A549 (cell line): ENCODE measurements at regions not wholly inside any gene's neighbourhood (a gene's known extent, or its start where the extent isn't known, plus 50 kb on each side); places are given as distances from the start of the nearest gene placed in this dataset.

Source experiments
- ATAC-seq, 2 experiments: fragments of 200-7000 bp in 1 of 2; fragments of >200 bp in 1 of 2; cut with Nextera tagmentation in 1 of 2; cut with Tn5 transposase in 1 of 2; 3 replicates each; pipeline versions ENCODE4 v1.8.0 to v1.9.1; 2018 to 2020; ENCODE audit warnings: mild to moderate bottlenecking in 1 of 2, moderate library complexity in 1 of 2
- CTCF ChIA-PET: fragments of 300-600 bp; sonication (Branson Sonifier 250); formaldehyde crosslinking; extraction: SDS; loops from one replicate; lab custom pipeline; 2021; ENCODE audit warnings: antibody characterized with exemption, inconsistent platforms; lab: Yijun Ruan, JAX
- POLR2A ChIA-PET: fragments of 350-600 bp; formaldehyde crosslinking; extraction: SDS; loops from one replicate; lab custom pipeline; 2021; ENCODE audit warnings: antibody characterized with exemption, inconsistent platforms; lab: Yijun Ruan, JAX
- DNase-seq, 2 experiments: peaks; one replicate each; pipeline versions ENCODE4 v3.0.0 to v3.0.0-alpha.2; 2011 to 2016; ENCODE audit warnings: low read depth in 1 of 2, low spot score in 1 of 2
- FAIRE-seq: peaks from 2 replicates; lab custom pipeline; 2011; peaks lifted over from hg19 to GRCh38; lab: Jason Lieb, UNC
- H3K27ac ChIP-seq, 2 experiments: fragments of >200 bp; sonication (Bioruptor Twin); formaldehyde crosslinking; 3 replicates each; pipeline ENCODE4 v1.5.1; 2016 to 2017
- H3K4me1 ChIP-seq: fragments of >200 bp; sonication (Bioruptor Twin); formaldehyde crosslinking; 3 replicates; pipeline ENCODE4 v1.6.1; 2016
- H3K4me2 ChIP-seq: fragments of >200 bp; sonication (Bioruptor Twin); formaldehyde crosslinking; 3 replicates; pipeline ENCODE4 v1.6.1; 2016
- H3K4me3 ChIP-seq: fragments of >200 bp; sonication (Bioruptor Twin); formaldehyde crosslinking; 3 replicates; pipeline ENCODE4 v1.5.1; 2016
- H3K9me3 ChIP-seq: fragments of >200 bp; sonication (Bioruptor Twin); formaldehyde crosslinking; 3 replicates; pipeline ENCODE4 v1.6.1; 2016
- ATOH8 ChIP-seq: fragments of 250-450 bp; sonication (Bioruptor Pico); IDR thresholded peaks from 2 replicates; pipeline ENCODE4 v1.5.0; 2020; ENCODE audit warnings: low read depth, mild to moderate bottlenecking, moderate library complexity
- CEBPB ChIP-seq, 2 experiments: fragments of >200 bp in 1 of 2; sonication (Bioruptor Twin) in 1 of 2; formaldehyde crosslinking in 1 of 2; IDR thresholded peaks; 2 replicates each; pipeline ENCODE4 v1.6.1; 2012 to 2016
- CHD4 ChIP-seq: fragments of 200-600 bp; sonication (generic); IDR thresholded peaks from 2 replicates; pipeline ENCODE4 v1.6.1; 2016; ENCODE audit warnings: antibody characterized with exemption, mild to moderate bottlenecking, borderline replicate concordance
- E2F6 ChIP-seq: IDR thresholded peaks from 2 replicates; pipeline ENCODE4 v1.6.1; 2012; ENCODE audit warnings: low read depth, borderline replicate concordance
- EHF ChIP-seq: fragments of 250-450 bp; sonication (Bioruptor Pico); IDR thresholded peaks from 2 replicates; pipeline ENCODE4 v1.5.0; 2020; ENCODE audit warnings: mild to moderate bottlenecking
- EHMT2 ChIP-seq: fragments of 200-600 bp; sonication (generic); IDR thresholded peaks from 2 replicates; pipeline ENCODE4 v1.6.1; 2016; ENCODE audit warnings: antibody characterized with exemption, low read depth, mild to moderate bottlenecking, moderate library complexity
- EP300 ChIP-seq, 2 experiments: fragments of >200 bp; sonication (Bioruptor Twin); formaldehyde crosslinking; IDR thresholded peaks; 2 replicates in 1 of 2; 3 replicates in 1 of 2; pipeline ENCODE4 v1.6.1; 2016 to 2017
- ESRRA ChIP-seq: fragments of 150-350 bp; IDR thresholded peaks from 2 replicates; pipeline ENCODE4 v1.6.1; 2014; ENCODE audit warnings: mild to moderate bottlenecking, low read length, borderline replicate concordance
- FOSB ChIP-seq: fragments of 250-450 bp; sonication (Bioruptor Pico); IDR thresholded peaks from 2 replicates; pipeline ENCODE4 v1.5.0; 2020; ENCODE audit warnings: mild to moderate bottlenecking, moderate library complexity
- FOSL2 ChIP-seq, 2 experiments: fragments of 450-650 bp in 1 of 2; fragments of >200 bp in 1 of 2; sonication (Bioruptor Twin) in 1 of 2; formaldehyde crosslinking; IDR thresholded peaks; 2 replicates each; pipeline versions ENCODE4 v1.5.0 to v1.6.1; 2016 to 2020; ENCODE audit warnings: mild to moderate bottlenecking in 1 of 2, moderate library complexity in 1 of 2
- FOXS1 ChIP-seq: fragments of 250-450 bp; sonication (Bioruptor Pico); IDR thresholded peaks from 2 replicates; pipeline ENCODE4 v1.5.0; 2020; ENCODE audit warnings: mild to moderate bottlenecking, moderate library complexity
- HMGXB4 ChIP-seq: fragments of 250-450 bp; sonication (Bioruptor Pico); IDR thresholded peaks from 2 replicates; pipeline ENCODE4 v1.5.0; 2021; ENCODE audit warnings: mild to moderate bottlenecking, moderate library complexity, borderline replicate concordance
- HOXB5 ChIP-seq: fragments of 250-450 bp; sonication (Bioruptor Pico); IDR thresholded peaks from 2 replicates; pipeline ENCODE4 v1.5.0; 2020; ENCODE audit warnings: mild to moderate bottlenecking, moderate library complexity
- JUN ChIP-seq, 2 experiments: fragments of >200 bp; sonication (Bioruptor Twin); formaldehyde crosslinking; IDR thresholded peaks; 2 replicates in 1 of 2; 3 replicates in 1 of 2; pipeline ENCODE4 v1.6.1; 2016 to 2017
- KDM5A ChIP-seq: fragments of 200-600 bp; sonication (generic); IDR thresholded peaks from 2 replicates; pipeline ENCODE4 v1.6.1; 2016; ENCODE audit warnings: antibody characterized with exemption, mild to moderate bottlenecking
- NFE2L2 ChIP-seq: fragments of 150-350 bp; conservative IDR thresholded peaks from 2 replicates; pipeline ENCODE4 v1.6.1; 2014; ENCODE audit warnings: low read length
- NPAS2 ChIP-seq: fragments of 250-450 bp; sonication (Bioruptor Pico); IDR thresholded peaks from 2 replicates; pipeline ENCODE4 v1.8.0; 2022; ENCODE audit warnings: mild to moderate bottlenecking, moderate library complexity, borderline replicate concordance
- NR3C1 ChIP-seq: fragments of >200 bp; sonication (Bioruptor Twin); formaldehyde crosslinking; IDR thresholded peaks from 3 replicates; pipeline ENCODE4 v1.6.1; 2017
- PBX3 ChIP-seq: IDR thresholded peaks from 2 replicates; pipeline ENCODE4 v1.6.1; 2012
- PHF8 ChIP-seq: fragments of 200-600 bp; sonication (generic); IDR thresholded peaks from 2 replicates; pipeline ENCODE4 v1.6.1; 2016; ENCODE audit warnings: low read depth, mild to moderate bottlenecking, antibody characterized with exemption, moderate library complexity, borderline replicate concordance
- POLR2A ChIP-seq: IDR thresholded peaks from 2 replicates; pipeline ENCODE4 v1.6.1; 2012; ENCODE audit warnings: mild to moderate bottlenecking, low read length
- POLR2AphosphoS2 ChIP-seq: conservative IDR thresholded peaks from 2 replicates; pipeline ENCODE4 v1.6.1; 2012; ENCODE audit warnings: low read length, improper control_type of control experiment, inconsistent platforms
- RAD21 ChIP-seq, 2 experiments: fragments of >200 bp in 1 of 2; sonication (Bioruptor Twin) in 1 of 2; formaldehyde crosslinking in 1 of 2; IDR thresholded peaks in 1 of 2; conservative IDR thresholded peaks in 1 of 2; 2 replicates in 1 of 2; 3 replicates in 1 of 2; pipeline ENCODE4 v1.6.1; 2012 to 2018; ENCODE audit warnings: inconsistent platforms in 1 of 2
- RCOR1 ChIP-seq: fragments of 150-350 bp; IDR thresholded peaks from 2 replicates; pipeline ENCODE4 v1.6.1; 2014; ENCODE audit warnings: antibody characterized with exemption, low read length, low read depth
- RFX5 ChIP-seq: fragments of 450-650 bp; IDR thresholded peaks from 2 replicates; pipeline ENCODE4 v1.7.1; 2014; ENCODE audit warnings: antibody characterized with exemption, mild to moderate bottlenecking, moderate library complexity
- RNF2 ChIP-seq: fragments of 200-600 bp; sonication (generic); IDR thresholded peaks from 2 replicates; pipeline ENCODE4 v1.6.1; 2016; ENCODE audit warnings: low read depth, mild to moderate bottlenecking, antibody characterized with exemption, moderate library complexity, borderline replicate concordance
- SMC3 ChIP-seq: fragments of >200 bp; sonication (Bioruptor Twin); formaldehyde crosslinking; IDR thresholded peaks from 3 replicates; pipeline ENCODE4 v1.6.1; 2018; ENCODE audit warnings: inconsistent platforms
- TFCP2L1 ChIP-seq: fragments of 250-450 bp; sonication (Bioruptor Pico); IDR thresholded peaks from 2 replicates; pipeline ENCODE4 v1.5.0; 2021; ENCODE audit warnings: mild to moderate bottlenecking
- TP53 ChIP-seq: fragments of 250-450 bp; sonication (Bioruptor Pico); IDR thresholded peaks from 2 replicates; pipeline ENCODE4 v1.5.0; 2021; ENCODE audit warnings: mild to moderate bottlenecking, moderate library complexity
- ZC3H11A ChIP-seq: fragments of 450-650 bp; IDR thresholded peaks from 2 replicates; pipeline ENCODE4 v1.6.1; 2014; ENCODE audit warnings: antibody characterized with exemption, mild to moderate bottlenecking
- ZSCAN20 ChIP-seq: fragments of 250-450 bp; sonication (Bioruptor Pico); IDR thresholded peaks from 2 replicates; pipeline ENCODE4 v1.8.0; 2022; ENCODE audit warnings: mild to moderate bottlenecking, moderate library complexity
- WGBS: methylation state at CpG from one replicate; pipeline ENCODE4 v1.1.6; 2017; ENCODE audit errors: missing lambda C conversion rate; 5-methylcytosine and 5-hydroxymethylcytosine counted together

GRCh38 chr2:219829667-219830352, 202.4 kb downstream of the SLC4A3 start:
- Histone ChIP-seq H3K4me3 (no peak overlapping the region), H3K4me1 (no peaks in the 10 kb centered on the region)
- POLR2A ChIA-PET, result no interaction called here
- no peak for DNase-seq
- TF ChIP-seq NPAS2 (CRISPR knock-in tag) (no peak), PHF8 (no peak), POLR2AphosphoS2 (no peak), RFX5 (no peak), TP53 (no peak), NR3C1 (no peak), SMC3 (no peak), EHF (CRISPR knock-in tag) (no peak), EHMT2 (no peak), FOSL2 (IDR thresholded peaks at IDR 0.05) (no peak), FOSL2 (CRISPR knock-in tag; IDR thresholded peaks at IDR 0.05) (no peak), NFE2L2 (no peak), KDM5A (no peak), EP300 (IDR thresholded peaks at IDR 0.05) (no peak), E2F6 (no peak), PBX3 (no peak), JUN (IDR thresholded peaks at IDR 0.05) (no peak), ZSCAN20 (no peak), ATOH8 (no peak), CEBPB (IDR thresholded peaks at IDR 0.05) (no peak)
- TF ChIP-seq, all 56 proteins: peak for 0
- 48% methylated on average over 20 of the region's 20 CpGs for WGBS
- CTCF ChIA-PET, result interaction anchor here (0.6 kb wide), 1 partner anchor 121 kb away, joined by 3 read pairs; no protein-coding TSS in a partner anchor
- no peak; a peak in 1 of 6 replicates for ATAC-seq
- Histone ChIP-seq H3K4me2 (no peak overlapping the region), H3K27ac (no peak overlapping the region), H3K9me3 (no peaks in the 10 kb centered on the region)
- FAIRE-seq, result no peak

- TF ChIP-seq FOXS1 (CRISPR knock-in tag) (no peak), POLR2A (no peak), JUN (IDR thresholded peaks at IDR 0.05) (no peak), HMGXB4 (no peak), HOXB5 (CRISPR knock-in tag) (no peak), ZC3H11A (no peak), RCOR1 (no peak), POLR2AphosphoS2 (no peak), RAD21 (conservative IDR thresholded peaks at IDR 0.05 in 1 of 2, IDR thresholded peaks at IDR 0.05 in 1 of 2) (no peak), ATOH8 (no peak), FOSB (CRISPR knock-in tag) (no peak), TFCP2L1 (CRISPR knock-in tag) (no peak), ESRRA (no peak), CHD4 (no peak), EHMT2 (no peak), RNF2 (no peak), PHF8 (no peak)
- H3K4me3 ChIP-seq, result no peak overlapping the region
- FAIRE-seq (no peak), ATAC-seq (no peak), DNase-seq (no peak)
- ChIA-PET POLR2A (no interaction called here), CTCF (interaction anchor here (0.6 kb wide), 1 partner anchor 122 kb away, joined by 3 read pairs; no protein-coding TSS in a partner anchor)
- WGBS, result 28% methylated on average over 5 of the region's 5 CpGs
- no peak overlapping the region for H3K27ac ChIP-seq
- H3K9me3 ChIP-seq, result no peaks in the 10 kb centered on the region
- H3K4me2 ChIP-seq, result no peak overlapping the region
- H3K4me1 ChIP-seq, result no peaks in the 10 kb centered on the region
Observed at GRCh38 chr2:219830353-219830738, 202.9 kb downstream of the SLC4A3 start.
